Progenitor cell of endocrine pancreas (in vitro differentiated cells): ENCODE measurements at regions not wholly inside any gene's neighbourhood (a gene's known extent, or its start where the extent isn't known, plus 50 kb on each side); places are given as distances from the start of the nearest gene placed in this dataset.

Source experiments
- DNase-seq: peaks from one replicate; pipeline ENCODE4 v3.0.0; 2021; ENCODE audit warnings: low spot score; ENCODE audit not compliant: unreplicated experiment
- H3K27ac Mint-ChIP-seq: 2 replicates; pipeline ENCODE4 v1.8.0; 2021; ENCODE audit warnings: mild to moderate bottlenecking, moderate library complexity, mixed read lengths
- H3K27me3 Mint-ChIP-seq: 2 replicates; pipeline ENCODE4 v1.8.0; 2021; ENCODE audit warnings: mixed read lengths
- H3K36me3 Mint-ChIP-seq: 2 replicates; pipeline ENCODE4 v1.8.0; 2022; ENCODE audit warnings: mixed read lengths; ENCODE audit not compliant: insufficient read depth
- H3K4me1 Mint-ChIP-seq: 2 replicates; pipeline ENCODE4 v1.8.0; 2021; ENCODE audit warnings: low read depth, mixed read lengths
- H3K4me3 Mint-ChIP-seq: 2 replicates; pipeline ENCODE4 v1.8.0; 2021; ENCODE audit warnings: low read depth, mild to moderate bottlenecking, moderate library complexity, mixed read lengths
- H3K9me3 Mint-ChIP-seq: 2 replicates; pipeline ENCODE4 v1.8.0; 2021; ENCODE audit warnings: low read depth, mixed read lengths
- CTCF ChIP-seq: fragments of 200-600 bp; sonication (generic); IDR thresholded peaks from one replicate; pipeline ENCODE4 v1.5.0; 2021; ENCODE audit warnings: antibody characterized with exemption, mild to moderate bottlenecking; ENCODE audit not compliant: unreplicated experiment

GRCh38 chr11:134738581-134738980, 326.5 kb upstream of the B3GAT1 start:
- no peak overlapping the region for H3K4me3 Mint-ChIP-seq
- peaks cover 24% of the 10 kb centered on the region for H3K4me1 Mint-ChIP-seq
- TF ChIP-seq CTCF: no peak
- peaks cover 29% of the 10 kb centered on the region for H3K27me3 Mint-ChIP-seq
- H3K27ac Mint-ChIP-seq: no peak overlapping the region
- DNase-seq: no peak
- H3K9me3 Mint-ChIP-seq: no peaks in the 10 kb centered on the region
- no peaks in the 10 kb centered on the region for H3K36me3 Mint-ChIP-seq

GRCh38 chr11:134737563-134738510, 325.8 kb upstream of the B3GAT1 start:
- no peak overlapping the region for H3K4me3 Mint-ChIP-seq
- DNase-seq: no peak
- H3K36me3 Mint-ChIP-seq: no peaks in the 10 kb centered on the region
- no peak overlapping the region for H3K27ac Mint-ChIP-seq
- H3K27me3 Mint-ChIP-seq: peaks cover 34% of the 10 kb centered on the region
- TF ChIP-seq CTCF: no peak
- no peaks in the 10 kb centered on the region for H3K9me3 Mint-ChIP-seq
- peaks cover 18% of the 10 kb centered on the region for H3K4me1 Mint-ChIP-seq

- H3K4me1 Mint-ChIP-seq: peaks cover 15% of the 10 kb centered on the region
- peaks cover 48% of the 10 kb centered on the region for H3K27me3 Mint-ChIP-seq
- H3K27ac Mint-ChIP-seq: no peak overlapping the region
- no peaks in the 10 kb centered on the region for H3K9me3 Mint-ChIP-seq
- DNase-seq: no peak
- no peaks in the 10 kb centered on the region for H3K36me3 Mint-ChIP-seq
- no peak for TF ChIP-seq CTCF
- no peak overlapping the region for H3K4me3 Mint-ChIP-seq
Measured at GRCh38 chr11:134736251-134736947, 324.4 kb upstream of the B3GAT1 start.

- no peak overlapping the region for H3K27ac Mint-ChIP-seq
- peaks cover 18% of the 10 kb centered on the region for H3K4me1 Mint-ChIP-seq
- H3K4me3 Mint-ChIP-seq: no peak overlapping the region
- no peaks in the 10 kb centered on the region for H3K9me3 Mint-ChIP-seq
- no peak for TF ChIP-seq CTCF
- H3K27me3 Mint-ChIP-seq: peaks cover 53% of the 10 kb centered on the region
- DNase-seq: no peak
- H3K36me3 Mint-ChIP-seq: no peaks in the 10 kb centered on the region
Measured at GRCh38 chr11:134734894-134735293, 322.9 kb upstream of the B3GAT1 start.

GRCh38 chr11:134734141-134734845, 322.3 kb upstream of the B3GAT1 start:
- Mint-ChIP-seq H3K9me3 (no peaks in the 10 kb centered on the region), H3K36me3 (no peaks in the 10 kb centered on the region), H3K4me1 (peaks cover 18% of the 10 kb centered on the region), H3K4me3 (no peak overlapping the region), H3K27me3 (peaks cover 54% of the 10 kb centered on the region), H3K27ac (no peak overlapping the region)
- DNase-seq: no peak
- TF ChIP-seq CTCF: no peak
